CD1c-positive myeloid dendritic cell (primary cell): ENCODE measurements at regions not wholly inside any gene's neighbourhood (a gene's known extent, or its start where the extent isn't known, plus 50 kb on each side); places are given as distances from the start of the nearest gene placed in this dataset.

Experiments used
- DNase-seq: peaks from one replicate; pipeline ENCODE4 v3.0.0-alpha.2; 2016; ENCODE audit errors: extremely low spot score

DNA sequence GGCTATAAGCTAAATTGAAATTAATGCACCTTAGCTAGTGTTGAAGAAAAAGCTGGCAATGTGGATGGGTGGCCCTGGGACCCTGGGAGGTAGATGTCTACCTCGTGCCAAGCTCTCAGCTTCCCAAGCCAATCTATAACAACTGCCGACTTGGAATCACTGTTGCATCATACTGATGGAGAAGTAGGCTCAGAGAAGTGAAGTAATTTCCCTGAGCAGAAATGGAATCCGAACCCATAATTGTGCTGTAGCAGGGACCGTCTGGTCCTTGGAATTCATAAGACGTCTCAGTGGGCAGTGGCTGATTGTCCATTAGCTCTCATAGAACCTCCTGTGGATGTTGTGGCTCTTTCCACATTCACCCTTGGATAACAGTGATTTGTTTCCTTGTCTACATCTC lies 196.6 kb downstream of the RAB11FIP4 start:
- no peak for DNase-seq
